H1 (cell line): ENCODE measurements at regions not wholly inside any gene's neighbourhood (a gene's known extent, or its start where the extent isn't known, plus 50 kb on each side); places are given as distances from the start of the nearest gene placed in this dataset.

ENCODE experiments used
- CTCF ChIA-PET: fragments of 300-600 bp; sonication (Branson Sonifier 250); formaldehyde crosslinking; loops from one replicate; lab custom pipeline; 2021; ENCODE audit not compliant: partially characterized antibody; lab: Charles Lee
- POLR2A ChIA-PET: fragments of 300-600 bp; sonication (Branson Sonifier 250); formaldehyde crosslinking; loops from one replicate; lab custom pipeline; 2021; ENCODE audit warnings: inconsistent platforms; ENCODE audit not compliant: partially characterized antibody; lab: Charles Lee
- DNase-seq, 2 experiments: peaks; one replicate each; pipeline versions ENCODE4 v3.0.0 to v3.0.0-alpha.2; 2010 to 2022; ENCODE audit warnings: low spot score in 2 of 2, low read depth in 1 of 2, mixed read lengths in 1 of 2
- FAIRE-seq: peaks from 2 replicates; lab custom pipeline; 2011; peaks lifted over from hg19 to GRCh38; lab: Jason Lieb, UNC
- H2AFZ ChIP-seq: 2 replicates; pipeline ENCODE4 v1.8.1; 2012; ENCODE audit warnings: low read length, inconsistent platforms
- H2AK5ac ChIP-seq: 2 replicates; pipeline ENCODE4 v1.6.1; 2013; ENCODE audit warnings: low read depth, low read length
- H2BK120ac ChIP-seq: replicated peaks from 2 replicates; pipeline ENCODE3; 2013; ENCODE audit warnings: low read depth, low read length, inconsistent platforms
- H2BK12ac ChIP-seq: 2 replicates; pipeline ENCODE4 v1.6.1; 2013; ENCODE audit warnings: low read depth, low read length
- H2BK15ac ChIP-seq: 2 replicates; pipeline ENCODE4 v1.6.1; 2013; ENCODE audit warnings: low read length
- H2BK20ac ChIP-seq: 2 replicates; pipeline ENCODE4 v1.6.1; 2013; ENCODE audit warnings: low read length
- H2BK5ac ChIP-seq: 2 replicates; pipeline ENCODE4 v1.6.1; 2013; ENCODE audit warnings: low read depth, low read length
- H3K14ac ChIP-seq: 2 replicates; pipeline ENCODE4 v1.6.1; 2013; ENCODE audit warnings: inconsistent platforms; ENCODE audit not compliant: insufficient read length
- H3K18ac ChIP-seq: 2 replicates; pipeline ENCODE4 v1.6.1; 2013; ENCODE audit warnings: low read length; ENCODE audit errors: extremely low read depth
- H3K23ac ChIP-seq: 2 replicates; pipeline ENCODE4 v1.6.1; 2013; ENCODE audit warnings: inconsistent platforms; ENCODE audit not compliant: insufficient read length
- H3K23me2 ChIP-seq: 2 replicates; pipeline ENCODE4 v1.6.1; 2013; ENCODE audit warnings: low read depth, low read length
- H3K27ac ChIP-seq: 2 replicates; pipeline ENCODE4 v1.6.1; 2011; ENCODE audit warnings: low read depth, low read length, inconsistent platforms
- H3K27me3 ChIP-seq, 4 experiments: replicated peaks in 1 of 4; 1 replicate in 1 of 4; 2 replicates in 3 of 4; pipeline versions ENCODE4 v1.6.1 to v1.8.1; 2011 to 2013; ENCODE audit warnings: low read length in 3 of 4, mild to moderate bottlenecking in 3 of 4, inconsistent platforms in 2 of 4, mixed read lengths in 2 of 4, moderate library complexity in 1 of 4; ENCODE audit not compliant: control insufficient read depth in 3 of 4, insufficient read depth in 3 of 4; ENCODE audit errors: extremely low read depth in 1 of 4
- H3K36me3 ChIP-seq, 4 experiments: 2 replicates each; pipeline versions ENCODE4 v1.6.1 to v1.8.1; 2011 to 2013; ENCODE audit warnings: mild to moderate bottlenecking in 4 of 4, low read length in 3 of 4, moderate library complexity in 2 of 4, control low read depth in 1 of 4, inconsistent platforms in 1 of 4; ENCODE audit not compliant: insufficient read depth in 4 of 4, control insufficient read depth in 2 of 4
- H3K4ac ChIP-seq: replicated peaks from 2 replicates; pipeline ENCODE3; 2013; ENCODE audit warnings: low read length, low read depth, mixed read lengths, inconsistent platforms; ENCODE audit not compliant: insufficient read length
- H3K4me1 ChIP-seq, 4 experiments: replicated peaks in 1 of 4; 1 replicate in 1 of 4; 2 replicates in 3 of 4; pipeline versions ENCODE4 v1.6.1 to v1.8.1; 2011 to 2013; ENCODE audit warnings: low read length in 3 of 4, inconsistent platforms in 2 of 4, mixed read lengths in 1 of 4; ENCODE audit not compliant: insufficient read depth in 4 of 4, control insufficient read depth in 3 of 4
- H3K4me2 ChIP-seq, 2 experiments: 2 replicates each; pipeline versions ENCODE4 v1.6.1 to v1.8.1; 2011 to 2013; ENCODE audit warnings: low read depth in 2 of 2, low read length in 2 of 2, control low read depth in 1 of 2, inconsistent platforms in 1 of 2, mild to moderate bottlenecking in 1 of 2; ENCODE audit not compliant: insufficient read depth in 1 of 2
- H3K4me3 ChIP-seq, 4 experiments: fragments of 200-600, 300-600 bp in 1 of 4; sonication (generic), shearing (Covaris generic), sonication (Bioruptor Twin) in 1 of 4; 2 replicates each; pipeline versions ENCODE4 v1.5.1 to v1.8.1; 2011 to 2016; ENCODE audit warnings: low read length in 4 of 4, low read depth in 3 of 4, control low read depth in 2 of 4, inconsistent platforms in 2 of 4, mild to moderate bottlenecking in 2 of 4, mixed read lengths in 1 of 4, moderate library complexity in 1 of 4; ENCODE audit not compliant: insufficient read depth in 2 of 4; ENCODE audit errors: extremely low read depth in 1 of 4
- H3K56ac ChIP-seq: replicated peaks from 2 replicates; pipeline ENCODE3; 2013; ENCODE audit warnings: low read depth, mild to moderate bottlenecking, mixed read lengths, low read length, inconsistent platforms; ENCODE audit not compliant: insufficient read length
- H3K79me1 ChIP-seq: 2 replicates; pipeline ENCODE4 v1.6.1; 2013; ENCODE audit warnings: low read depth, low read length, control low read depth
- H3K79me2 ChIP-seq, 2 experiments: 2 replicates each; pipeline versions ENCODE4 v1.6.1 to v1.8.1; 2012 to 2013; ENCODE audit warnings: low read length in 2 of 2, mild to moderate bottlenecking in 2 of 2, inconsistent platforms in 1 of 2; ENCODE audit not compliant: insufficient read depth in 2 of 2, control insufficient read depth in 1 of 2
- H3K9ac ChIP-seq, 4 experiments: replicated peaks in 1 of 4; 1 replicate in 1 of 4; 2 replicates in 3 of 4; pipeline versions ENCODE4 v1.6.1 to v1.8.1; 2011 to 2013; ENCODE audit warnings: low read depth in 3 of 4, low read length in 3 of 4, control low read depth in 2 of 4, mild to moderate bottlenecking in 2 of 4, moderate library complexity in 2 of 4, inconsistent platforms in 1 of 4; ENCODE audit errors: extremely low read depth in 1 of 4
- H3K9me3 ChIP-seq, 2 experiments: 2 replicates each; pipeline versions ENCODE4 v1.6.1 to v1.8.1; 2012 to 2013; ENCODE audit warnings: mild to moderate bottlenecking in 2 of 2, moderate library complexity in 2 of 2, control low read depth in 1 of 2, inconsistent platforms in 1 of 2, low read depth in 1 of 2, low read length in 1 of 2, mixed read lengths in 1 of 2; ENCODE audit not compliant: insufficient read depth in 2 of 2
- H4K20me1 ChIP-seq, 2 experiments: replicated peaks in 1 of 2; 2 replicates each; pipeline versions ENCODE3 to v1.8.1; 2011 to 2013; ENCODE audit warnings: inconsistent platforms in 2 of 2, low read length in 2 of 2, mild to moderate bottlenecking in 1 of 2; ENCODE audit not compliant: insufficient read depth in 2 of 2, control insufficient read depth in 1 of 2
- H4K5ac ChIP-seq: 2 replicates; pipeline ENCODE4 v1.6.1; 2013; ENCODE audit warnings: low read length, low read depth, mixed read lengths, inconsistent platforms; ENCODE audit not compliant: insufficient read length
- H4K8ac ChIP-seq: 2 replicates; pipeline ENCODE4 v1.8.0; 2013; ENCODE audit warnings: mild to moderate bottlenecking, moderate library complexity, low read length, inconsistent platforms; ENCODE audit not compliant: insufficient read depth; ENCODE audit errors: extremely low read depth
- H4K91ac ChIP-seq: replicated peaks from 2 replicates; pipeline ENCODE3; 2013; ENCODE audit warnings: low read length, mixed read lengths, inconsistent platforms; ENCODE audit not compliant: insufficient read length
- BCL11A ChIP-seq, 2 experiments: IDR thresholded peaks; one replicate each; pipeline ENCODE4 v1.6.1; 2011; ENCODE audit warnings: low read depth in 2 of 2, low read length in 2 of 2, mild to moderate bottlenecking in 2 of 2
- CHD2 ChIP-seq: IDR thresholded peaks from 2 replicates; pipeline ENCODE4 v1.6.1; 2012; ENCODE audit warnings: low read length, improper control_type of control experiment
- EP300 ChIP-seq, 2 experiments: IDR thresholded peaks; 1 replicate in 1 of 2; 2 replicates in 1 of 2; pipeline ENCODE4 v1.6.1; 2011 to 2012; ENCODE audit warnings: low read depth in 2 of 2, low read length in 2 of 2, mild to moderate bottlenecking in 2 of 2, borderline replicate concordance in 1 of 2, inconsistent platforms in 1 of 2, moderate library complexity in 1 of 2
- EZH2 ChIP-seq: fragments of 200-600 bp; sonication (generic); IDR thresholded peaks from 2 replicates; pipeline ENCODE4 v1.7.1; 2012; ENCODE audit warnings: low read depth, mild to moderate bottlenecking, moderate library complexity, low read length, inconsistent platforms; ENCODE audit not compliant: severe bottlenecking
- JUND ChIP-seq: IDR thresholded peaks from 2 replicates; pipeline ENCODE4 v1.6.1; 2011; ENCODE audit warnings: mild to moderate bottlenecking, improper control_type of control experiment, low read length
- RAD21 ChIP-seq, 2 experiments: IDR thresholded peaks in 1 of 2; conservative IDR thresholded peaks in 1 of 2; 2 replicates each; pipeline ENCODE4 v1.6.1; 2011; ENCODE audit warnings: low read depth in 2 of 2, low read length in 2 of 2, improper control_type of control experiment in 1 of 2, inconsistent platforms in 1 of 2, mild to moderate bottlenecking in 1 of 2, moderate library complexity in 1 of 2
- RBBP5 ChIP-seq: IDR thresholded peaks from 2 replicates; pipeline ENCODE4 v1.7.1; 2012; ENCODE audit warnings: low read depth, mild to moderate bottlenecking, inconsistent platforms, low read length, moderate library complexity, borderline replicate concordance
- SP1 ChIP-seq: IDR thresholded peaks from 2 replicates; pipeline ENCODE4 v1.6.1; 2011; ENCODE audit warnings: low read depth, low read length
- SUZ12 ChIP-seq: fragments of 200-600 bp; sonication (generic); IDR thresholded peaks from 2 replicates; pipeline ENCODE4 v1.6.1; 2012; ENCODE audit warnings: mild to moderate bottlenecking, inconsistent platforms, low read length, moderate library complexity, mixed read lengths
- TAF1 ChIP-seq: IDR thresholded peaks from 2 replicates; pipeline ENCODE4 v1.6.1; 2011; ENCODE audit warnings: mild to moderate bottlenecking, low read depth, low read length
- TBP ChIP-seq: IDR thresholded peaks from 2 replicates; pipeline ENCODE4 v1.6.1; 2011; ENCODE audit warnings: low read depth, low read length, improper control_type of control experiment
- USF2 ChIP-seq: IDR thresholded peaks from 2 replicates; pipeline ENCODE4 v1.6.1; 2011; ENCODE audit warnings: low read length, improper control_type of control experiment
- WGBS, 2 experiments: shearing (Covaris generic) in 1 of 2; methylation state at CpG; one replicate each; pipeline versions ENCODE4 v1.1.6 to v1.1.7; 2013 to 2015; ENCODE audit warnings: low lambda C conversion rate in 2 of 2, mixed read lengths in 2 of 2, inconsistent platforms in 1 of 2, low coverage in 1 of 2, missing lambda C conversion rate in 1 of 2; ENCODE audit not compliant: insufficient replicate concordance in 2 of 2, insufficient coverage in 1 of 2, insufficient read length in 1 of 2; ENCODE audit errors: extremely low coverage in 1 of 2, missing lambda C conversion rate in 1 of 2; 5-methylcytosine and 5-hydroxymethylcytosine counted together

DNA sequence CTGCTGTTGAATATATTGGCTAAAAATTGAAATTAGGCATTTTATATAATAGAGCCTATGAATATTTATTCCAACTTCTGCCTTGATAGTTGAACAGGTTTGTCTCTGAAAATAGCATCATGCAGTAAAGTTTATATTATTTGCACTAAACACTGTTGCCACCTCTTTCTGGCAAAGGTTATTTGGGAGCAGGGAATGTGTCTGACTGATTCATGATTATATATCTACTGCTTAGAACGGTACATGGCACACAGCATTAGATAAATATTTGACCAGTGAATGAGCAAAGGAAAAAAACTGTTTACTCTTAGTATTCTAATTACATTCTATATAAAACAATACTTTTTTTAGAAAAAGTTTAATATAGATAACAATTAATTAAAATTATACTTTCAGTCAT is 123.1 kb upstream of the MGAT4C start:
- no peak overlapping the region for H3K9ac ChIP-seq
- H3K27me3 ChIP-seq, result no peaks in the 10 kb centered on the region
- no peak for FAIRE-seq
- TF ChIP-seq SUZ12 (no peak), RBBP5 (no peak), TAF1 (no peak), JUND (no peak), SP1 (no peak), BCL11A (IDR thresholded peaks at IDR 0.05; ENCODE audit: low read depth in 2 of 2, low read length in 2 of 2) (no peak), RAD21 (IDR thresholded peaks at IDR 0.05 in 1 of 2, conservative IDR thresholded peaks at IDR 0.05 in 1 of 2; ENCODE audit: low read depth in 2 of 2, low read length in 2 of 2) (no peak), EZH2 (no peak), USF2 (no peak), TBP (no peak), CHD2 (no peak), EP300 (IDR thresholded peaks at IDR 0.05; ENCODE audit: borderline replicate concordance in 1 of 2, low read depth in 2 of 2, low read length in 2 of 2) (no peak)
- TF ChIP-seq, all 59 proteins: peak for 0
- Histone ChIP-seq H3K9me3 (no peaks in the 10 kb centered on the region; a peak in 1 of 4 replicates), H3K14ac (no peak overlapping the region), H3K4me3 (no peak overlapping the region), H4K91ac (no peak overlapping the region), H4K8ac (no peak overlapping the region), H3K4me1 (no peaks in the 10 kb centered on the region), H3K79me2 (no peaks in the 10 kb centered on the region), H2AFZ (no peak overlapping the region), H3K79me1 (no peaks in the 10 kb centered on the region), H4K5ac (no peak overlapping the region), H3K23ac (no peak overlapping the region), H2BK12ac (no peak overlapping the region), H2BK15ac (no peak overlapping the region), H2BK5ac (no peak overlapping the region), H4K20me1 (no peaks in the 10 kb centered on the region), H2BK120ac (no peak overlapping the region), H3K4me2 (no peak overlapping the region), H3K27ac (no peak overlapping the region), H2AK5ac (no peak overlapping the region), H3K4ac (no peak overlapping the region), H3K18ac (no peak overlapping the region), H2BK20ac (no peak overlapping the region), H3K23me2 (no peaks in the 10 kb centered on the region), H3K56ac (no peak overlapping the region), H3K36me3 (no peaks in the 10 kb centered on the region)
- ChIA-PET CTCF (no interaction called here), POLR2A (no interaction called here)
- 92% methylated on average over 1 of the region's 1 CpG; no CpG with 5 or more reads in 1 of the 2 experiments for WGBS, 2 experiments
- no peak for DNase-seq
